ENCODE measurements at regions not wholly inside any gene's neighbourhood (a gene's known extent, or its start where the extent isn't known, plus 50 kb on each side); places are given as distances from the start of the nearest gene placed in this dataset.

- H3K27ac ChIP-seq (ENCODE audit: low read depth, low read length), result no peak overlapping the region
- 96% methylated on average over 6 of the region's 7 CpGs for WGBS
- H3K9ac ChIP-seq (ENCODE audit: low read depth, low read length), result no peak overlapping the region
Observed at GRCh38 chr12:93166541-93167307, 211.0 kb upstream of the NUDT4 start.

GRCh38 chr12:93167331-93167730 lies 210.4 kb upstream of the NUDT4 start:
- H3K27me3 ChIP-seq (ENCODE audit: insufficient read depth, low read length), result peaks cover 20% of the 10 kb centered on the region
- H3K4me3 ChIP-seq (ENCODE audit: low read length), result no peak overlapping the region
- no peak overlapping the region for H3K27ac ChIP-seq (ENCODE audit: low read depth, low read length)
- H3K4me1 ChIP-seq (ENCODE audit: insufficient read depth, low read length), result peaks cover 9% of the 10 kb centered on the region; the same call in 1 of the 2 replicates
- no peak overlapping the region for H3K9ac ChIP-seq (ENCODE audit: low read depth, low read length)
- H3K36me3 ChIP-seq (ENCODE audit: insufficient read depth, low read length), result no peaks in the 10 kb centered on the region
- 97% methylated on average over 2 of the region's 2 CpGs for WGBS
- H3K9me3 ChIP-seq (ENCODE audit: insufficient read depth, low read depth, low read length), result no peaks in the 10 kb centered on the region

More at GRCh38 chr12:93166541-93167307, 211.0 kb upstream of the NUDT4 start:
- peaks cover 20% of the 10 kb centered on the region for H3K27me3 ChIP-seq (ENCODE audit: insufficient read depth, low read length)
- H3K4me1 ChIP-seq (ENCODE audit: insufficient read depth, low read length), result peaks cover 9% of the 10 kb centered on the region; the same call in 1 of the 2 replicates
- no peaks in the 10 kb centered on the region for H3K36me3 ChIP-seq (ENCODE audit: insufficient read depth, low read length)
- H3K9me3 ChIP-seq (ENCODE audit: insufficient read depth, low read depth, low read length), result no peaks in the 10 kb centered on the region
- H3K4me3 ChIP-seq (ENCODE audit: low read length), result no peak overlapping the region

DNA sequence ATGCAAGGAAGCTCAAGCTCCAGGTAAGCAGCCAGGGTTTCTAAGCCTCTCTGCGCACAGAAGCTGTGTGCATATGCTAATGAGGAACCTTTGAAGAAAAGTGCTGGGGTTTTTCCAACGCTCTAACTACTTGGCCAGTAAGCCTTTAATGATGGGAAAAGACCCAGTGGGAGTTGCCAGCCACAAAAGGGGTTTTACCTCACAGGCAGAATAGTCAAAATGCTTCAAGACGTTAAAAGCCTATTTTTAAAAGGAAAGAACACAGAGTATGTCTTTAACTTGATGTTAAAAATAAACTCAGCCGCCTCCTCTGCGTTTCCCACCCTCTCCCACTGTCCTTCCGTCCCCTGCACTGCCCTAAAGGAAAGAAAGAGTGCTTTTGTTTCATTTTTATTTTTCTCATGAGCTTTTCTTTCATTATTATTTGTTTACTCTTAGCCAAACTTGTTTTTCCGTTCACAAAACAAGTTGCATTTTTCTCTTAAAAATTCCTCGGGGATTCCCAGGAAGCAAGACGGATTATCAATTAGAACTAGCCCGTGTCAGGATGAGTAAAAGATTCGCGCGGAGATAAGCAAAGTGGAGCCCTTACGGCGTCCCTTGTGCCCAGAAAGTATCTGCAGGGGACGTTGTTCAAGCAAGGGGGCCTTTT lies 209.8 kb upstream of the NUDT4 start:
- 29% methylated on average over 13 of the region's 16 CpGs for WGBS
- H3K4me3 ChIP-seq (ENCODE audit: low read length), result peak overlapping the region; percentile 41; the same call in 1 of the 2 replicates
- H3K9me3 ChIP-seq (ENCODE audit: insufficient read depth, low read depth, low read length), result no peaks in the 10 kb centered on the region
- H3K4me1 ChIP-seq (ENCODE audit: insufficient read depth, low read length), result peaks cover 9% of the 10 kb centered on the region; the same call in 1 of the 2 replicates
- H3K27me3 ChIP-seq (ENCODE audit: insufficient read depth, low read length), result peaks cover 20% of the 10 kb centered on the region
- no peak overlapping the region for H3K27ac ChIP-seq (ENCODE audit: low read depth, low read length)
- no peaks in the 10 kb centered on the region for H3K36me3 ChIP-seq (ENCODE audit: insufficient read depth, low read length)
- no peak overlapping the region for H3K9ac ChIP-seq (ENCODE audit: low read depth, low read length)

DNA sequence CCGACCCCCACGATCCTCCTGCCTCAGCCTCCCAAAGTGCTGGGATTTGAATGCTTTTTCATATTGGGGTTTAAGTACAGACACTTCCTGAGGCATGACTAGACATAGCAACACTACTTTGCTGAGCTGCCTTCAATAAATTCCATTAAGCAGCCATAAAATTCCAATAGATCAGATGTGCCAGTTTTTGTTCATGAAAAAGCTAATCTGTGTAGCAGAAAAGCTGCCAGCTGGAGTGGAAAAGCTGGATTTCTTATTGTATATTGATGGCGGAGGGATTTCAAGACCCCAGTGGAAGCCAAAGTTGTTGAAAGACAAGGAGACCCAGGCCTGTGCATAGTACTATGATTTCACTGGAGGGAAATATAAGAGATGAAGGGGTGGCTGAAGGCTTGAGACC lies 209.0 kb upstream of the NUDT4 start:
- no peak overlapping the region for H3K27ac ChIP-seq (ENCODE audit: low read depth, low read length)
- H3K4me1 ChIP-seq (ENCODE audit: insufficient read depth, low read length), result peaks cover 9% of the 10 kb centered on the region; the same call in 1 of the 2 replicates
- no peaks in the 10 kb centered on the region for H3K9me3 ChIP-seq (ENCODE audit: insufficient read depth, low read depth, low read length)
- no peaks in the 10 kb centered on the region for H3K36me3 ChIP-seq (ENCODE audit: insufficient read depth, low read length)
- no peak overlapping the region for H3K4me3 ChIP-seq (ENCODE audit: low read length)
- H3K9ac ChIP-seq (ENCODE audit: low read depth, low read length), result no peak overlapping the region
- peaks cover 20% of the 10 kb centered on the region for H3K27me3 ChIP-seq (ENCODE audit: insufficient read depth, low read length)
- 96% methylated on average over 3 of the region's 3 CpGs for WGBS

GRCh38 chr12:93169536-93169935 lies 208.2 kb upstream of the NUDT4 start:
- no peaks in the 10 kb centered on the region for H3K36me3 ChIP-seq (ENCODE audit: insufficient read depth, low read length)
- H3K27ac ChIP-seq (ENCODE audit: low read depth, low read length), result no peak overlapping the region
- peaks cover 9% of the 10 kb centered on the region; the same call in 1 of the 2 replicates for H3K4me1 ChIP-seq (ENCODE audit: insufficient read depth, low read length)
- H3K4me3 ChIP-seq (ENCODE audit: low read length), result no peak overlapping the region
- no peak overlapping the region for H3K9ac ChIP-seq (ENCODE audit: low read depth, low read length)
- peaks cover 20% of the 10 kb centered on the region for H3K27me3 ChIP-seq (ENCODE audit: insufficient read depth, low read length)
- no peaks in the 10 kb centered on the region for H3K9me3 ChIP-seq (ENCODE audit: insufficient read depth, low read depth, low read length)

GRCh38 chr12:93170928-93171327 lies 206.8 kb upstream of the NUDT4 start:
- no peak overlapping the region for H3K4me3 ChIP-seq (ENCODE audit: low read length)
- no peak overlapping the region for H3K9ac ChIP-seq (ENCODE audit: low read depth, low read length)
- WGBS, result 95% methylated on average over 1 of the region's 2 CpGs
- peaks cover 20% of the 10 kb centered on the region for H3K27me3 ChIP-seq (ENCODE audit: insufficient read depth, low read length)
- H3K9me3 ChIP-seq (ENCODE audit: insufficient read depth, low read depth, low read length), result no peaks in the 10 kb centered on the region
- H3K36me3 ChIP-seq (ENCODE audit: insufficient read depth, low read length), result no peaks in the 10 kb centered on the region
- no peak overlapping the region for H3K27ac ChIP-seq (ENCODE audit: low read depth, low read length)
- peaks cover 9% of the 10 kb centered on the region; the same call in 1 of the 2 replicates for H3K4me1 ChIP-seq (ENCODE audit: insufficient read depth, low read length)

DNA sequence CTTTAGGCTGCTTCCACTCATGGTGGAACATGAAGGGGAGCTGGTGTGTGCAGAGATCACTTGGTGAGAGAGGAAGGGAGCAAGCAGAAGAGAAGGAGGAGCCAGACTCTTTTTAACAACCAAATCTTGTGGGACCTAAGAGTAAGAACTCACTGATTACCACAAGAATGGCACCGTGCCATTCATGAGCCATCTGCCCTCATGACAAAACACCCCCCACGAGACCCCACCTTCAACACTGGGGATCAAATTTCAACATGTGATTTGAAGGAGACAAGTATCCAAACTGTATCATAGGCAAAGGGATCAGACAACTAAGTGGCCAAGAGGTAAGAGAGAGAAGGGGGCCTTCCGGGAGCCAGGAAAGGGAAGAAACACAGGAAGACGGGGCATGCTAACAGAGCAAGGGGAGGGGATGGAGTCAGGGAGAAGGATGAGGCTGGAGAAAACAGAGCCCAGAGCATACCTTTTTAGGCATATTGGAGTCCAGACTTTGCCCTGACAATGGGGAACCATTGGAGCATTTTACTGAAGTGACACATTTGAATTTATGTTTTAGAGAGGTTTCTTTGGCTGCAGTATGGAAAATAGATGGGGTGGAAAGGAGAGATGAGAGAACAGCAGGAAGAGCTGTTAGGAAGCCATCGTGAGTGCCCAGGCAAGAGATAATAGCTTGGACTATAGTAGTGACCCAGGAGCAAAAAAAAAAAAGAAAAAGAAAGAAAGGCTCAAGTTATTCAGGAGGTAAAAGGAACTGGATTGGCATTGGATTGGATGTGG lies 204.4 kb upstream of the NUDT4 start:
- 77% methylated on average over 5 of the region's 5 CpGs for WGBS
- Histone ChIP-seq H3K4me1 (ENCODE audit: insufficient read depth, low read length) (no peaks in the 10 kb centered on the region), H3K4me3 (ENCODE audit: low read length) (no peak overlapping the region), H3K27ac (ENCODE audit: low read depth, low read length) (no peak overlapping the region), H3K27me3 (ENCODE audit: insufficient read depth, low read length) (peaks cover under 1% of the 10 kb centered on the region; the same call in 1 of the 2 replicates), H3K9ac (ENCODE audit: low read depth, low read length) (no peak overlapping the region), H3K36me3 (ENCODE audit: insufficient read depth, low read length) (no peaks in the 10 kb centered on the region), H3K9me3 (ENCODE audit: insufficient read depth, low read depth, low read length) (peaks cover 4% of the 10 kb centered on the region)

GRCh38 chr12:93174048-93174447 lies 203.7 kb upstream of the NUDT4 start:
- H3K9ac ChIP-seq (ENCODE audit: low read depth, low read length), result no peak overlapping the region
- H3K4me1 ChIP-seq (ENCODE audit: insufficient read depth, low read length), result no peaks in the 10 kb centered on the region
- H3K27ac ChIP-seq (ENCODE audit: low read depth, low read length), result no peak overlapping the region
- no peaks in the 10 kb centered on the region for H3K36me3 ChIP-seq (ENCODE audit: insufficient read depth, low read length)
- H3K27me3 ChIP-seq (ENCODE audit: insufficient read depth, low read length), result no peaks in the 10 kb centered on the region; the same call in 1 of the 2 replicates
- H3K9me3 ChIP-seq (ENCODE audit: insufficient read depth, low read depth, low read length), result peaks cover 10% of the 10 kb centered on the region
- whole genome bisulfite sequencing, result 92% methylated on average over 3 of the region's 3 CpGs
- no peak overlapping the region for H3K4me3 ChIP-seq (ENCODE audit: low read length)

DNA sequence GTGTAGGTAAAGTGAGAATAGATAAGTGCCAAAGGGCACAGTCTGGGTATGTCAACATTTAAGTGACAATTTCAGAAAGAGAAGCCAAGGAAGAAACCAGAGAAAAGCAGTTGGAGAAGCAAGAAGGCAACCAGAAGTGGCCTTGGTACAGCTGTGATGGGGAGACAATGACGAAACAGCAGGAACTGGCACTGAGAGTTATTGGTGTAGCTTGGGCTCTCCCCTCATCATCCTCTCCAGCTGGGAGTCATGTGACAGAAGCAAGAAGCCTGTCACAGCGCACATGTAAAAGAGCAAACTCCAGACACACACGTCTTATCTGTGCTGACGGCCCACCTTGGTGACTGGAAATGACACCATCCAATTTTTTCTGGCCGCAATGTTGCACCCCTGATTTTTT lies 203.3 kb upstream of the NUDT4 start:
- H3K9ac ChIP-seq (ENCODE audit: low read depth, low read length), result no peak overlapping the region
- H3K27me3 ChIP-seq (ENCODE audit: insufficient read depth, low read length), result no peaks in the 10 kb centered on the region; the same call in 1 of the 2 replicates
- no peak overlapping the region for H3K4me3 ChIP-seq (ENCODE audit: low read length)
- no peak overlapping the region for H3K27ac ChIP-seq (ENCODE audit: low read depth, low read length)
- H3K9me3 ChIP-seq (ENCODE audit: insufficient read depth, low read depth, low read length), result peaks cover 12% of the 10 kb centered on the region
- H3K36me3 ChIP-seq (ENCODE audit: insufficient read depth, low read length), result no peaks in the 10 kb centered on the region
- 89% methylated on average over 5 of the region's 5 CpGs for WGBS
- no peaks in the 10 kb centered on the region for H3K4me1 ChIP-seq (ENCODE audit: insufficient read depth, low read length)

DNA sequence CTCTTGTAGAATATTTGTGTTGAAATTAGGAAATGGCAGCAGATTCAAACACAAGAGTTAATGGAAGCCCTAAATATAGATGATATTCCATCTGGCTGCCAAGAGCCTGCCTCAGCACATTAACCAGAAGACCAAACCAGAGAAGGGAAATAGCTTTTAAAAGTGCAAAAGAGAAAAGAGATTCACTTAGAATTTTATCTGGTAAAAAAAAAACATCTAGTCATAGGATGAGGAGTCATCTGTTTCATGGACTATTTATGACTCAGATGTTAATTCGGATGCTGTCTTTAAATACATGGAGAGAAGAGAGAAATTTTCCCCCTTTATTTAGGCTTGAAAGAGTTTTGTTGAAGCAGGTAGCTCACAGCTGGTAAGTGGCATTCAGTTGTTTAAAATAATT lies 201.6 kb upstream of the NUDT4 start:
- H3K4me1 ChIP-seq (ENCODE audit: insufficient read depth, low read length), result no peaks in the 10 kb centered on the region
- no peaks in the 10 kb centered on the region for H3K27me3 ChIP-seq (ENCODE audit: insufficient read depth, low read length)
- no peak overlapping the region for H3K4me3 ChIP-seq (ENCODE audit: low read length)
- no peak overlapping the region for H3K27ac ChIP-seq (ENCODE audit: low read depth, low read length)
- H3K36me3 ChIP-seq (ENCODE audit: insufficient read depth, low read length), result no peaks in the 10 kb centered on the region
- H3K9ac ChIP-seq (ENCODE audit: low read depth, low read length), result no peak overlapping the region
- 78% methylated on average over 1 of the region's 1 CpG for WGBS
- peaks cover 12% of the 10 kb centered on the region for H3K9me3 ChIP-seq (ENCODE audit: insufficient read depth, low read depth, low read length)

DNA sequence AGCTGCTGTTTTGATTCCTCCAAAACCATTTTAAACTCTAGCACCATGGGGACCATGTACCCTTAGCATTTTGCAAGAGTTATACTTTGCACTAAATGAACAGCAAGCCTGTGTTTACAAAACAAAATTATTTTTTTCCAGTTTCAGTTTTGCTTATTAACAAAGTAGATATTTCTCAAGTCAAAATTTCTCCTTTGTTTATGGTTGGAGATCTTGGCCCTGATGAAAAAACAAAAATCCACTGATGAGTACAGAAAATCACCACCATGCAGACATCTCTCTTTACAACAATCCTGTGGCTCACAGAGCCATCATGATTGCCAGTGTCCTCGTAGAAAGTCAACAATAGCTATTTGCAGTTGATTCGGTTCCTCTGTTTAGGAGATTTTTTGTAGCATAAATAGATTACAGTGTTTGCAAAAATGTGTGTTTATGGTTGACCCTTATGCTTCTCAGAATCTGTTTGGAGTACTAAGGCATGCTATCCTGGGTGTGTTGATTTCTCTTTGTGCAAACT lies 201.1 kb upstream of the NUDT4 start:
- Histone ChIP-seq H3K27me3 (ENCODE audit: insufficient read depth, low read length) (no peaks in the 10 kb centered on the region), H3K36me3 (ENCODE audit: insufficient read depth, low read length) (no peaks in the 10 kb centered on the region), H3K4me3 (ENCODE audit: low read length) (no peak overlapping the region), H3K4me1 (ENCODE audit: insufficient read depth, low read length) (no peaks in the 10 kb centered on the region), H3K27ac (ENCODE audit: low read depth, low read length) (no peak overlapping the region), H3K9me3 (ENCODE audit: insufficient read depth, low read depth, low read length) (peaks cover 12% of the 10 kb centered on the region), H3K9ac (ENCODE audit: low read depth, low read length) (no peak overlapping the region)
- WGBS, result 83% methylated on average over 2 of the region's 2 CpGs

All from HUES64 (cell line).